Nephron (organoid): ENCODE measurements at regions not wholly inside any gene's neighbourhood (a gene's known extent, or its start where the extent isn't known, plus 50 kb on each side); places are given as distances from the start of the nearest gene placed in this dataset.

Experiments used
- H3K27ac Mint-ChIP-seq, 3 experiments: 2 replicates each; pipeline ENCODE4 v1.8.0; 2020; ENCODE audit warnings: mixed read lengths in 3 of 3, mild to moderate bottlenecking in 2 of 3, moderate library complexity in 1 of 3
- H3K27me3 Mint-ChIP-seq: 2 replicates; pipeline ENCODE4 v1.8.0; 2021; ENCODE audit warnings: low read depth, mild to moderate bottlenecking, moderate library complexity, mixed read lengths
- H3K36me3 Mint-ChIP-seq: 2 replicates; pipeline ENCODE4 v1.8.0; 2020; ENCODE audit warnings: low read depth, mixed read lengths
- H3K4me1 Mint-ChIP-seq: 2 replicates; pipeline ENCODE4 v1.8.0; 2020; ENCODE audit warnings: mixed read lengths
- H3K4me3 Mint-ChIP-seq, 3 experiments: 2 replicates each; pipeline ENCODE4 v1.8.0; 2020; ENCODE audit warnings: mild to moderate bottlenecking in 3 of 3, mixed read lengths in 3 of 3, moderate library complexity in 2 of 3
- H3K9me3 Mint-ChIP-seq: 2 replicates; pipeline ENCODE4 v1.8.0; 2020; ENCODE audit warnings: mixed read lengths
- CTCF ChIP-seq, 3 experiments: fragments of 200-600 bp; sonication (generic); IDR thresholded peaks; one replicate each; pipeline ENCODE4 v1.5.0; 2021; ENCODE audit warnings: antibody characterized with exemption in 3 of 3; ENCODE audit not compliant: unreplicated experiment in 3 of 3

- H3K9me3 Mint-ChIP-seq = peaks cover 10% of the 10 kb centered on the region
- no peaks in the 10 kb centered on the region for H3K27me3 Mint-ChIP-seq
- no peak for TF ChIP-seq CTCF (IDR thresholded peaks at IDR 0.05; ENCODE audit: unreplicated experiment in 3 of 3)
- H3K4me3 Mint-ChIP-seq = no peak overlapping the region
- no peaks in the 10 kb centered on the region for H3K4me1 Mint-ChIP-seq
- no peak overlapping the region for H3K27ac Mint-ChIP-seq
- H3K36me3 Mint-ChIP-seq = peaks cover 3% of the 10 kb centered on the region
Observed at GRCh38 chr2:196501836-196502235, 137.7 kb upstream of the CCDC150 start.

GRCh38 chr2:196502386-196502785 lies 137.1 kb upstream of the CCDC150 start:
- Mint-ChIP-seq H3K27ac (no peak overlapping the region), H3K36me3 (peaks cover 3% of the 10 kb centered on the region), H3K4me3 (no peak overlapping the region), H3K9me3 (peaks cover 10% of the 10 kb centered on the region), H3K27me3 (no peaks in the 10 kb centered on the region), H3K4me1 (peaks cover under 1% of the 10 kb centered on the region)
- no peak for TF ChIP-seq CTCF (IDR thresholded peaks at IDR 0.05; ENCODE audit: unreplicated experiment in 3 of 3)

GRCh38 chr2:196503398-196503797 lies 136.1 kb upstream of the CCDC150 start:
- H3K4me3 Mint-ChIP-seq = no peak overlapping the region
- no peak overlapping the region for H3K27ac Mint-ChIP-seq
- peaks cover 10% of the 10 kb centered on the region for H3K4me1 Mint-ChIP-seq
- H3K27me3 Mint-ChIP-seq = no peaks in the 10 kb centered on the region
- TF ChIP-seq CTCF (IDR thresholded peaks at IDR 0.05; ENCODE audit: unreplicated experiment in 3 of 3) = no peak
- H3K9me3 Mint-ChIP-seq = peaks cover 6% of the 10 kb centered on the region
- H3K36me3 Mint-ChIP-seq = peaks cover 3% of the 10 kb centered on the region

GRCh38 chr2:196504788-196505187 lies 134.7 kb upstream of the CCDC150 start:
- Mint-ChIP-seq H3K36me3 (peaks cover 3% of the 10 kb centered on the region), H3K4me3 (no peak overlapping the region), H3K27me3 (no peaks in the 10 kb centered on the region), H3K4me1 (peaks cover 14% of the 10 kb centered on the region), H3K27ac (no peak overlapping the region), H3K9me3 (no peaks in the 10 kb centered on the region)
- TF ChIP-seq CTCF (IDR thresholded peaks at IDR 0.05; ENCODE audit: unreplicated experiment in 3 of 3) = no peak

- Mint-ChIP-seq H3K4me3 (no peak overlapping the region), H3K27ac (no peak overlapping the region), H3K27me3 (no peaks in the 10 kb centered on the region), H3K36me3 (no peaks in the 10 kb centered on the region), H3K9me3 (no peaks in the 10 kb centered on the region), H3K4me1 (peaks cover 24% of the 10 kb centered on the region)
- no peak for TF ChIP-seq CTCF (IDR thresholded peaks at IDR 0.05; ENCODE audit: unreplicated experiment in 3 of 3)
Observed at GRCh38 chr2:196510246-196510645, 129.3 kb upstream of the CCDC150 start.

GRCh38 chr2:196511258-196512168 lies 128.0 kb upstream of the CCDC150 start:
- TF ChIP-seq CTCF (IDR thresholded peaks at IDR 0.05; ENCODE audit: unreplicated experiment in 3 of 3) = no peak
- Mint-ChIP-seq H3K27ac (no peak overlapping the region), H3K36me3 (no peaks in the 10 kb centered on the region), H3K27me3 (no peaks in the 10 kb centered on the region), H3K9me3 (no peaks in the 10 kb centered on the region), H3K4me1 (peaks cover 24% of the 10 kb centered on the region), H3K4me3 (no peak overlapping the region)
